ENCODE measurements at regions not wholly inside any gene's neighbourhood (a gene's known extent, or its start where the extent isn't known, plus 50 kb on each side); places are given as distances from the start of the nearest gene placed in this dataset.

- no peak for DNase-seq
These were observed 183.1 kb upstream of the MC4R start for GRCh38 chr18:60555625-60556024.

GRCh38 chr18:60556326-60556725 lies 183.8 kb upstream of the MC4R start:
- DNase-seq, result no peak

- DNase-seq, result no peak
These were observed 187.5 kb upstream of the MC4R start for GRCh38 chr18:60560071-60560470.

- no peak for DNase-seq
These were observed 190.5 kb upstream of the MC4R start for GRCh38 chr18:60563082-60563481.

GRCh38 chr18:60568220-60568619 lies 195.6 kb upstream of the MC4R start:
- no peak for DNase-seq

- no peak for DNase-seq
These were observed 197.6 kb upstream of the MC4R start for GRCh38 chr18:60570172-60570571.

GRCh38 chr18:60577457-60577856 lies 204.9 kb upstream of the MC4R start:
- DNase-seq, result no peak

- no peak for DNase-seq
These were observed 213.1 kb upstream of the MC4R start for GRCh38 chr18:60585670-60586069.

- no peak for DNase-seq
These were observed 220.7 kb upstream of the MC4R start for GRCh38 chr18:60593249-60593648.

GRCh38 chr18:60596928-60597327 lies 224.4 kb upstream of the MC4R start:
- DNase-seq, result no peak

GRCh38 chr18:60599267-60599666 lies 226.7 kb upstream of the MC4R start:
- DNase-seq, result no peak

GRCh38 chr18:60599995-60600394 lies 227.4 kb upstream of the MC4R start:
- no peak for DNase-seq

GRCh38 chr18:60601249-60601648 lies 228.7 kb upstream of the MC4R start:
- no peak for DNase-seq

- no peak for DNase-seq
These were observed 250.8 kb upstream of the MC4R start for GRCh38 chr18:60623331-60623730.

- no peak for DNase-seq
These were observed 251.6 kb upstream of the MC4R start for GRCh38 chr18:60624207-60624606.

GRCh38 chr18:60639836-60640235 lies 267.3 kb upstream of the MC4R start:
- DNase-seq, result no peak

- no peak for DNase-seq
These were observed 270.4 kb upstream of the MC4R start for GRCh38 chr18:60643009-60643408.

GRCh38 chr18:60646725-60647124 lies 274.1 kb upstream of the MC4R start:
- no peak for DNase-seq

GRCh38 chr18:60649107-60649506 lies 276.5 kb upstream of the MC4R start:
- DNase-seq, result no peak

- no peak for DNase-seq
These were observed 277.4 kb upstream of the MC4R start for GRCh38 chr18:60649842-60650536.

- no peak for DNase-seq
These were observed 281.7 kb upstream of the MC4R start for GRCh38 chr18:60654298-60654697.

GRCh38 chr18:60656553-60656952 lies 284.0 kb upstream of the MC4R start:
- no peak for DNase-seq

- DNase-seq, result no peak
These were observed 289.9 kb upstream of the MC4R start for GRCh38 chr18:60662491-60662890.

- no peak for DNase-seq
These were observed 290.8 kb upstream of the MC4R start for GRCh38 chr18:60663060-60663989.

Data from NCI-H187 (cell line).